Thymus (tissue), 11 donors: ENCODE measurements at regions not wholly inside any gene's neighbourhood (a gene's known extent, or its start where the extent isn't known, plus 50 kb on each side); places are given as distances from the start of the nearest gene placed in this dataset.
A peak's percentile ranks its signal among the peaks of the same experiment; 100 is the strongest.

Source experiments
- DNase-seq, 9 donors: peaks; one replicate each; pipeline ENCODE4 v3.0.0-alpha.2; 2013; ENCODE audit warnings: low spot score in 9 of 9, low read depth in 6 of 9, missing footprints in 1 of 9
- H3K27ac ChIP-seq, 2 donors: one replicate each; pipeline ENCODE4 v1.5.1; 2013; ENCODE audit warnings: control low read depth in 1 of 2, low read depth in 1 of 2, low read length in 1 of 2, mild to moderate bottlenecking in 1 of 2, moderate library complexity in 1 of 2
- H3K27me3 ChIP-seq, 2 donors: one replicate each; pipeline ENCODE4 v1.5.1; 2013; ENCODE audit warnings: low read length in 1 of 2; ENCODE audit not compliant: control insufficient read depth in 2 of 2, insufficient read depth in 1 of 2
- H3K36me3 ChIP-seq, 2 donors: one replicate each; pipeline ENCODE4 v1.5.1; 2013; ENCODE audit warnings: low read length in 1 of 2, mild to moderate bottlenecking in 1 of 2, moderate library complexity in 1 of 2; ENCODE audit not compliant: control insufficient read depth in 2 of 2, insufficient read depth in 2 of 2
- H3K4me1 ChIP-seq, 2 donors: one replicate each; pipeline ENCODE4 v1.5.1; 2013; ENCODE audit warnings: low read length in 2 of 2; ENCODE audit not compliant: control insufficient read depth in 2 of 2, insufficient read depth in 2 of 2
- H3K4me3 ChIP-seq, 2 donors: one replicate each; pipeline ENCODE4 v1.5.1; 2013; ENCODE audit warnings: low read length in 2 of 2, control low read depth in 1 of 2, mild to moderate bottlenecking in 1 of 2
- H3K9me3 ChIP-seq, 2 donors: one replicate each; pipeline ENCODE4 v1.5.1; 2013; ENCODE audit warnings: low read length in 1 of 2, mild to moderate bottlenecking in 1 of 2; ENCODE audit not compliant: control insufficient read depth in 2 of 2, insufficient read depth in 1 of 2
- WGBS: extraction: QIAGEN DNeasy Blood & Tissue Kit; methylation state at CpG from one replicate; pipeline ENCODE4 v1.1.7; 2013; 5-methylcytosine and 5-hydroxymethylcytosine counted together
- donor health status: healthy.

GRCh38 chr10:3467052-3467951, 294.7 kb upstream of the PITRM1 start:
- Histone ChIP-seq H3K27ac (peak overlapping the region in 1 of 2 donors; percentile 27), H3K9me3 (no peaks in the 10 kb centered on the region), H3K4me1 (peaks cover 0 to 33% of the 10 kb centered on the region in 2 donors), H3K4me3 (no peak overlapping the region), H3K36me3 (no peaks in the 10 kb centered on the region), H3K27me3 (no peaks in the 10 kb centered on the region)
- 74% methylated on average over 23 of the region's 23 CpGs for whole genome bisulfite sequencing
- DNase-seq: peak in 1 of 9 donors; percentile 35

- Histone ChIP-seq H3K4me3 (no peak overlapping the region), H3K36me3 (no peaks in the 10 kb centered on the region), H3K4me1 (peaks cover 0 to 30% of the 10 kb centered on the region in 2 donors), H3K27me3 (no peaks in the 10 kb centered on the region), H3K27ac (no peak overlapping the region), H3K9me3 (no peaks in the 10 kb centered on the region)
- no peak for DNase-seq
- WGBS: 75% methylated on average over 11 of the region's 11 CpGs
These were observed 292.9 kb upstream of the PITRM1 start for GRCh38 chr10:3465406-3465891.

GRCh38 chr10:3464760-3465405, 292.3 kb upstream of the PITRM1 start:
- peaks cover 0 to 30% of the 10 kb centered on the region in 2 donors for H3K4me1 ChIP-seq
- no peak for DNase-seq
- no peak overlapping the region for H3K4me3 ChIP-seq
- 94% methylated on average over 9 of the region's 9 CpGs for WGBS
- no peaks in the 10 kb centered on the region for H3K27me3 ChIP-seq
- no peaks in the 10 kb centered on the region for H3K36me3 ChIP-seq
- H3K9me3 ChIP-seq: no peaks in the 10 kb centered on the region
- H3K27ac ChIP-seq: no peak overlapping the region

- no peak for DNase-seq
- H3K4me3 ChIP-seq: no peak overlapping the region
- no peak overlapping the region for H3K27ac ChIP-seq
- no peaks in the 10 kb centered on the region for H3K27me3 ChIP-seq
- H3K4me1 ChIP-seq: peaks cover 0 to 8% of the 10 kb centered on the region in 2 donors
- H3K9me3 ChIP-seq: peaks cover 0 to 18% of the 10 kb centered on the region in 2 donors
- H3K36me3 ChIP-seq: no peaks in the 10 kb centered on the region
- 89% methylated on average over 6 of the region's 6 CpGs for WGBS
These were observed 288.0 kb upstream of the PITRM1 start for GRCh38 chr10:3460420-3461128.

DNA sequence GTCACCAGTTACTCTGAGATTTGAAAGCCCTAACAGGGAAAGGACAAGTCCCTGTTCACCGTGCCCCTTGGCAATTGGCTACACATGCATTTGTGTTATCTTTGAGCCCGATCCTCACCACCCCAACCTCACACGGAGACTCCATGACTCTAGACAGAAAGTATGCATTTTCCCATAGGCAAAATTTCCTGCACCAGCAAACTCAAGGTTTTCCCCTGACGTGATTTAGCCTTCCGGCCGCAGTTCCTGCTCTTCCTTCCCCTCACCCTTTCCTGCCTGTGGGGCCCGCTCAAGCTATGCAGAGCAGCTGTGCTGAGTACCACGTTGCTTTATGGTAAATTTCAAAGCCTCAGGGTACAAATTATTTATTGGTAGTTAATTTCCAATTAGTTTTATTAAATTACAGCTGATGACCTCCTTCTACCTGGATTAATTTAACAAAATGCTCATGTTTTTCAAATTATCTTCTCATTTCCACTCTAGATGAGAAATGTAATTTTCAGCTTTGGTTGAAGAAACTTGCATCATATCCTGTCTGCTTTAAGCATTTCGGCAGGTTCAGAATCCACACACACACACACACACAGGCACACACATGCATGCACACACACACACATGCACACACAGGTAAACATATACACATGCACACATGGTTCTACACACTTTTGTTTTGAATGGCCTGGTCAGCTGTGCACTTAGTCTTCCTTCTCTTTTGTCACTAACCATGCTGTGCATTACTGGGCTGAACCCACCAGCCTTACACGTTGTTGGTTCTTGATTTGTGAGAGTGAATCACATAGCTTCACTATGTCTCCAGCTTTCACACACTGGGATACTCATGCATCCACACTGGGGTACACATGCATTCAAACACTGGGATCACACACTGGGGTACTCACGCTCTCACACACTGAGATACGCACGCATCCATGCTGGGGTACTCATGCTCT, 283.1 kb upstream of the PITRM1 start:
- peak overlapping the region in 1 of 2 donors; percentile 60 for H3K27ac ChIP-seq
- H3K4me1 ChIP-seq: peaks cover 0 to 14% of the 10 kb centered on the region in 2 donors
- H3K27me3 ChIP-seq: no peaks in the 10 kb centered on the region
- no peak overlapping the region for H3K4me3 ChIP-seq
- DNase-seq: peak in 2 of 9 donors; percentile 24 to 60
- no peaks in the 10 kb centered on the region for H3K36me3 ChIP-seq
- WGBS: 84% methylated on average over 13 of the region's 13 CpGs
- peaks cover 0 to 18% of the 10 kb centered on the region in 2 donors for H3K9me3 ChIP-seq

- H3K9me3 ChIP-seq: peaks cover 0 to 6% of the 10 kb centered on the region in 2 donors
- H3K27ac ChIP-seq: peak overlapping the region in 1 of 2 donors; percentile 37
- H3K36me3 ChIP-seq: no peaks in the 10 kb centered on the region
- H3K4me3 ChIP-seq: no peak overlapping the region
- no peaks in the 10 kb centered on the region for H3K27me3 ChIP-seq
- peaks cover 0 to 14% of the 10 kb centered on the region in 2 donors for H3K4me1 ChIP-seq
- WGBS: 87% methylated on average over 7 of the region's 7 CpGs
- DNase-seq: no peak
These were observed 280.2 kb upstream of the PITRM1 start for GRCh38 chr10:3452683-3453361.

DNA sequence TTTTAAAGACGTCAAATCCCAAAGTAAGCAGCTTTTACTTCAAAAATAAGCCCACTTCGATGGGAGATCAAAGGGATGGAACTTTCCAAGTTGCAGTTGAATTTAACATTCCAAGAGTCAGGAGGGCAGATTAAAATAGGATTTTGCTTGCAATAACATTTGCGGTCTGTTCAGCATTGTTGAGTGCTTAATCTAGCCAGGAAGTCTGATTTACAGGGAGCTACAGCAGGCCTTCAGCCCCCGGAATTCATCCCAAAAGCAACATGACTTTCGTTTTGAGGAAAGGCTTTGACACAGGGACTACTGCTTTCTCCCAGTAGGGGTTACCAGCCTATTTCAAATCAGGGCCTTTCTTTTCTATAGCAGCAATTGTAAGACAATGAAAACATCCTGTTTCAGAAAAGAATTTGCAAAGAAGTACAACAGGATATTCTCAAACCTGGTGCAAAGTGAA, 279.6 kb upstream of the PITRM1 start:
- DNase-seq: peak in 1 of 9 donors; percentile 46
- Histone ChIP-seq H3K27me3 (no peaks in the 10 kb centered on the region), H3K36me3 (no peaks in the 10 kb centered on the region), H3K9me3 (peaks cover 0 to under 1% of the 10 kb centered on the region in 2 donors), H3K4me3 (no peak overlapping the region), H3K27ac (peak overlapping the region in 1 of 2 donors; percentile 45), H3K4me1 (peaks cover 0 to 14% of the 10 kb centered on the region in 2 donors)
- 83% methylated on average over 5 of the region's 5 CpGs for WGBS
